ENCODE measurements at regions not wholly inside any gene's neighbourhood (a gene's known extent, or its start where the extent isn't known, plus 50 kb on each side); places are given as distances from the start of the nearest gene placed in this dataset.

- TF ChIP-seq EZH2 (IDR thresholded peaks at IDR 0.05; ENCODE audit: borderline replicate concordance, low read depth, low read length, severe bottlenecking) (no peak), CTCF (IDR thresholded peaks at IDR 0.05; ENCODE audit: borderline replicate concordance, extremely low read depth, low read length, poor library complexity, severe bottlenecking) (no peak)
Measured at GRCh38 chr13:71922194-71922593, 55.2 kb upstream of the DACH1 start.

Data from DND-41 (cell line).